GM21423 (cell line): ENCODE measurements at regions not wholly inside any gene's neighbourhood (a gene's known extent, or its start where the extent isn't known, plus 50 kb on each side); places are given as distances from the start of the nearest gene placed in this dataset.
"Not testable (repeated sequence)": the region's sequence is repeated elsewhere in the genome, so short reads cannot be mapped to it uniquely, and the experiment has no call there.

Experiments
- ATAC-seq: cut with Tn5 transposase; IDR thresholded peaks from one replicate; pipeline ENCODE4 v1.9.1; 2021; ENCODE audit warnings: mild to moderate bottlenecking, moderate library complexity; ENCODE audit not compliant: unreplicated experiment

- no peak for ATAC-seq
Measured at GRCh38 chr12:32010631-32011336, 51.6 kb downstream of the RESF1 start.

- no peak for ATAC-seq
Measured at GRCh38 chr12:32012249-32012785, 53.1 kb downstream of the RESF1 start.

- no peak for ATAC-seq
Measured at GRCh38 chr12:32015036-32015435, 55.8 kb downstream of the RESF1 start.

- ATAC-seq, result no peak
Measured at GRCh38 chr12:32016680-32017482, 57.7 kb downstream of the RESF1 start.

- no peak for ATAC-seq
Measured at GRCh38 chr12:32021346-32021773, 62.1 kb downstream of the RESF1 start.

- ATAC-seq, result not testable (repeated sequence)
Measured at GRCh38 chr12:32022387-32022786, 63.2 kb downstream of the RESF1 start.

GRCh38 chr12:32023861-32024260, 64.6 kb downstream of the RESF1 start:
- ATAC-seq, result not testable (repeated sequence)

- no peak for ATAC-seq
Measured at GRCh38 chr12:32024884-32025592, 65.8 kb downstream of the RESF1 start.

- ATAC-seq, result peak; percentile 89
Measured at GRCh38 chr12:32025906-32026305, 66.7 kb downstream of the RESF1 start.

GRCh38 chr12:32027684-32028365, 68.6 kb downstream of the RESF1 start:
- ATAC-seq, result no peak

- no peak for ATAC-seq
Measured at GRCh38 chr12:32030151-32030550, 70.9 kb downstream of the RESF1 start.

GRCh38 chr12:32030676-32031075, 71.5 kb downstream of the RESF1 start:
- ATAC-seq, result no peak

GRCh38 chr12:32031109-32031508, 71.9 kb downstream of the RESF1 start:
- ATAC-seq, result no peak

GRCh38 chr12:32032205-32032810, 73.1 kb downstream of the RESF1 start:
- no peak for ATAC-seq

- ATAC-seq, result no peak
Measured at GRCh38 chr12:32033406-32033805, 73.2 kb upstream of the BICD1 start.

GRCh38 chr12:32034045-32034444, 72.6 kb upstream of the BICD1 start:
- no peak for ATAC-seq

- ATAC-seq, result no peak
Measured at GRCh38 chr12:32036477-32037263, 70.0 kb upstream of the BICD1 start.

GRCh38 chr12:32039347-32039746, 67.3 kb upstream of the BICD1 start:
- ATAC-seq, result no peak

- ATAC-seq, result no peak
Measured at GRCh38 chr12:32039917-32040575, 66.6 kb upstream of the BICD1 start.
